K562 (cell line): ENCODE measurements at regions not wholly inside any gene's neighbourhood (a gene's known extent, or its start where the extent isn't known, plus 50 kb on each side); places are given as distances from the start of the nearest gene placed in this dataset.
A peak's percentile ranks its signal among the peaks of the same experiment; 100 is the strongest.

Source experiments
- ATAC-seq: fragments of 200-7000 bp; cut with Tn5 transposase; 3 replicates; pipeline ENCODE4 v1.9.1; 2020; ENCODE audit warnings: moderate library complexity
- BruUV-seq: library from RNA; stranded (reverse); fragments of 400-500 nt; replicated peaks from 2 replicates; lab custom pipeline; 2021; lab: Mats Ljungman, UMichigan
- CTCF ChIA-PET: fragments of 300-600 bp; formaldehyde crosslinking; extraction: SDS; loops from one replicate; lab custom pipeline; 2021; ENCODE audit warnings: low intra/inter-chr PET ratio; lab: Yijun Ruan, JAX
- POLR2A ChIA-PET: fragments of 300-600, 350-650 bp; sonication (Branson Sonifier 250); formaldehyde crosslinking; extraction: SDS; loops from one replicate; lab custom pipeline; 2021; ENCODE audit warnings: antibody characterized with exemption, inconsistent platforms; lab: Yijun Ruan, JAX
- DNase-seq, 4 experiments: peaks; one replicate each; pipeline versions ENCODE4 v3.0.0 to v3.0.0-alpha.2; 2011 to 2018; ENCODE audit warnings: low spot score in 3 of 4, mixed read lengths in 3 of 4; ENCODE audit errors: extremely low read depth in 1 of 4
- FAIRE-seq: peaks from 2 replicates; lab custom pipeline; 2011; peaks lifted over from hg19 to GRCh38; lab: Jason Lieb, UNC
- H2AFZ ChIP-seq: 2 replicates; pipeline ENCODE4 v1.6.0; 2011; ENCODE audit warnings: low read depth, low read length, control low read depth, inconsistent platforms
- H3K27ac ChIP-seq: fragments of 200-600 bp; 3 replicates; pipeline ENCODE4 v1.8.0; 2011; ENCODE audit warnings: low read depth, mild to moderate bottlenecking, control low read depth, inconsistent platforms, low read length, moderate library complexity, mixed read lengths; ENCODE audit errors: extremely low read depth
- H3K27me3 ChIP-seq, 2 experiments: fragments of 300-600 bp in 1 of 2; 2 replicates in 1 of 2; 3 replicates in 1 of 2; pipeline versions ENCODE4 v1.6.0 to v1.8.0; 2011; ENCODE audit warnings: inconsistent platforms in 2 of 2, low read length in 2 of 2, mild to moderate bottlenecking in 1 of 2, mixed read lengths in 1 of 2, moderate library complexity in 1 of 2; ENCODE audit not compliant: control insufficient read depth in 2 of 2, insufficient read depth in 2 of 2
- H3K36me3 ChIP-seq: fragments of 300-600 bp; 3 replicates; pipeline ENCODE4 v1.8.0; 2011; ENCODE audit warnings: mild to moderate bottlenecking, low read length, inconsistent platforms; ENCODE audit not compliant: control insufficient read depth, insufficient read depth
- H3K4me1 ChIP-seq, 2 experiments: fragments of 200-600 bp in 1 of 2; replicated peaks in 1 of 2; 2 replicates in 1 of 2; 3 replicates in 1 of 2; pipeline versions ENCODE4 v1.5.1 to v1.8.0; 2011; ENCODE audit warnings: inconsistent platforms in 2 of 2, low read length in 2 of 2, mild to moderate bottlenecking in 1 of 2, mixed read lengths in 1 of 2, moderate library complexity in 1 of 2; ENCODE audit not compliant: control insufficient read depth in 2 of 2, insufficient read depth in 2 of 2
- H3K4me2 ChIP-seq: 2 replicates; pipeline ENCODE4 v1.6.1; 2011; ENCODE audit warnings: low read length, control low read depth, inconsistent platforms, mixed read lengths; ENCODE audit not compliant: insufficient read depth
- H3K4me3 ChIP-seq: fragments of 200-600 bp; sonication (generic), shearing (Covaris generic); 2 replicates; pipeline ENCODE4 v1.5.1; 2016; ENCODE audit warnings: control low read depth, inconsistent platforms
- H3K79me2 ChIP-seq: fragments of 200-600 bp; 3 replicates; pipeline ENCODE4 v1.8.0; 2011; ENCODE audit warnings: low read length, inconsistent platforms; ENCODE audit not compliant: control insufficient read depth, insufficient read depth
- H3K9ac ChIP-seq, 2 experiments: 2 replicates each; pipeline versions ENCODE4 v1.6.0 to v1.6.1; 2011; ENCODE audit warnings: low read depth in 2 of 2, low read length in 2 of 2, control low read depth in 1 of 2, inconsistent platforms in 1 of 2, mild to moderate bottlenecking in 1 of 2, mixed read lengths in 1 of 2; ENCODE audit not compliant: insufficient read depth in 1 of 2
- H3K9me1 ChIP-seq: one replicate; pipeline ENCODE4 v1.6.0; 2011; ENCODE audit warnings: inconsistent platforms, mild to moderate bottlenecking, low read length, moderate library complexity; ENCODE audit not compliant: control insufficient read depth, insufficient read depth
- H3K9me3 ChIP-seq: replicated peaks from 2 replicates; pipeline ENCODE4 v1.5.1; 2011; ENCODE audit warnings: low read depth, low read length, inconsistent platforms; ENCODE audit not compliant: control insufficient read depth, insufficient read depth
- H4K20me1 ChIP-seq: replicated peaks from 2 replicates; pipeline ENCODE4 v1.6.1; 2011; ENCODE audit warnings: low read length, inconsistent platforms, mixed read lengths; ENCODE audit not compliant: control insufficient read depth, insufficient read depth
- ADNP ChIP-seq: fragments of 200-800 bp; sonication (Bioruptor generic); IDR thresholded peaks from 2 replicates; pipeline ENCODE4 v1.6.1; 2016; ENCODE audit warnings: missing genetic modification characterization, missing compliant biosample characterization
- GATAD2B ChIP-seq: fragments of 450-650 bp; IDR thresholded peaks from 2 replicates; pipeline ENCODE4 v1.6.1; 2017; ENCODE audit warnings: mild to moderate bottlenecking, borderline replicate concordance
- MEIS2 ChIP-seq: fragments of 450-650 bp; IDR thresholded peaks from 2 replicates; pipeline ENCODE4 v1.6.1; 2014; ENCODE audit warnings: mild to moderate bottlenecking; ENCODE audit not compliant: partially characterized antibody
- PCBP2 ChIP-seq: fragments of 200-400 bp; formaldehyde crosslinking; IDR thresholded peaks from 2 replicates; pipeline ENCODE4 v1.6.1; 2018; ENCODE audit warnings: low read length, low read depth, mild to moderate bottlenecking, moderate library complexity; ENCODE audit not compliant: poor library complexity, severe bottlenecking
- ZC3H8 ChIP-seq: fragments of 450-650 bp; IDR thresholded peaks from 2 replicates; pipeline ENCODE4 v1.6.1; 2017
- ZNF184 ChIP-seq: sonication (generic); formaldehyde crosslinking; IDR thresholded peaks from 2 replicates; pipeline ENCODE4 v1.5.0; 2020; ENCODE audit warnings: missing genetic modification reagents
- ZNF263 ChIP-seq: sonication (generic); formaldehyde crosslinking; IDR thresholded peaks from 2 replicates; pipeline ENCODE4 v1.8.0; 2022; ENCODE audit warnings: mild to moderate bottlenecking, missing genetic modification reagents, borderline replicate concordance
- ZNF408 ChIP-seq: fragments of 250-450 bp; sonication (Bioruptor Pico); IDR thresholded peaks from 2 replicates; pipeline ENCODE4 v1.4.0; 2020; ENCODE audit warnings: low read depth, mild to moderate bottlenecking, moderate library complexity
- ZNF431 ChIP-seq: sonication (generic); formaldehyde crosslinking; IDR thresholded peaks from 2 replicates; pipeline ENCODE4 v1.8.0; 2022; ENCODE audit warnings: mild to moderate bottlenecking, missing genetic modification reagents
- ZNF445 ChIP-seq: fragments of 250-450 bp; sonication (Bioruptor Pico); IDR thresholded peaks from 2 replicates; pipeline ENCODE4 v1.4.0; 2020; ENCODE audit warnings: low read depth, mild to moderate bottlenecking, moderate library complexity
- ZNF57 ChIP-seq: fragments of 450-650 bp; formaldehyde crosslinking; IDR thresholded peaks from 2 replicates; pipeline ENCODE4 v1.4.0; 2020; ENCODE audit warnings: mild to moderate bottlenecking, moderate library complexity
- ZNF695 ChIP-seq: fragments of 450-650 bp; formaldehyde crosslinking; IDR thresholded peaks from 2 replicates; pipeline ENCODE4 v1.4.0; 2020; ENCODE audit warnings: mild to moderate bottlenecking, moderate library complexity
- ZNF77 ChIP-seq: fragments of 250-450 bp; sonication (Bioruptor Pico); IDR thresholded peaks from 2 replicates; pipeline ENCODE4 v1.5.0; 2020
- WGBS: fragments of 100-300 bp; shearing (Covaris generic); methylation state at CpG from one replicate; pipeline ENCODE4 v1.1.6; 2016; ENCODE audit warnings: low coverage, mixed read lengths; ENCODE audit not compliant: insufficient coverage; ENCODE audit errors: missing lambda C conversion rate; 5-methylcytosine and 5-hydroxymethylcytosine counted together
- in situ Hi-C: fragments of 300-500 bp; cut with MboI; formaldehyde crosslinking; loops from 4 replicates; pipeline ENCODE4 v1.15.0; 2018; ENCODE audit warnings: inconsistent platforms, mixed read lengths
- intact Hi-C: fragments of 100-400 bp; cut with micrococcal nuclease; formaldehyde crosslinking; loops from 2 replicates; pipeline ENCODE4 v1.14.2; 2022
- TF ChIP-seq, protein P1 (sequence below): fragments of 250-450 bp; sonication (Bioruptor Pico); IDR thresholded peaks from 2 replicates; pipeline ENCODE4 v1.5.0; 2021
- TF ChIP-seq, protein P2 (sequence below): fragments of 150-350 bp; IDR thresholded peaks from 2 replicates; pipeline ENCODE4 v1.6.1; 2014; ENCODE audit warnings: low read depth, mild to moderate bottlenecking, low read length, borderline replicate concordance

DNA sequence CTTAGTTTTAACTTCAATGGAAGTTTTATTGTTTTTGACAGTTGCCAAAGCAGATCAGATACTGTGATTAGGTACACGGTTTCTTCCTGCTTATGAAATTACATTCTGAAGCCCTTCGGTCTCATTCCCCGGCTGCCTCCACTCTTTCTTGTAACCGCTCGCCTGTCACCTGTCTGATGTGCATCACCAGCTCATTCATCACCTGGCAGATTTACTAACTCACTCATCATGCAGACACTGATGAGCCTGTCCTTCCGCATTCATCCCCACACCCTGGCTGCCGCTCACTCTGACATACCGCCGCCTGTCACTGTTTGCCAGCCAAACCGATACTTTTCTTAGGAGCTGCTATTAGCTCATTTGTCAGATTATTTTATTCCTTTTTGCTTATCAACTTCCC, 82.8 kb upstream of the NSMCE3 start:
- in situ Hi-C loops, result no loop called here
- ChIA-PET POLR2A (no interaction called here), CTCF (no interaction called here)
- Histone ChIP-seq H3K27ac (no peak overlapping the region), H2AFZ (no peak overlapping the region), H4K20me1 (no peaks in the 10 kb centered on the region), H3K9ac (no peak overlapping the region), H3K9me3 (no peaks in the 10 kb centered on the region), H3K79me2 (no peaks in the 10 kb centered on the region), H3K4me2 (no peak overlapping the region), H3K36me3 (no peaks in the 10 kb centered on the region), H3K9me1 (no peaks in the 10 kb centered on the region), H3K4me3 (no peak overlapping the region), H3K4me1 (no peaks in the 10 kb centered on the region), H3K27me3 (peaks cover 5 to 19% of the 10 kb centered on the region in 2 experiments; a peak in 4 of 5 replicates)
- FAIRE-seq (no peak), DNase-seq (no peak), ATAC-seq (no peak)
- BruUV-seq, result no TSS peak
- 3% methylated on average over 10 of the region's 10 CpGs for WGBS
- intact Hi-C loops, result no loop called here
- no peak for TF ChIP-seq PCBP2
- no peak for TF ChIP-seq GATAD2B
- peak; percentile 11 for TF ChIP-seq MEIS2
- no peak for TF ChIP-seq ZNF445 (CRISPR knock-in tag)
- no peak for TF ChIP-seq ZNF57 (CRISPR knock-in tag)
- TF ChIP-seq ZNF408 (CRISPR knock-in tag), result no peak
- no peak for TF ChIP-seq ZNF431
- TF ChIP-seq ZC3H8, result no peak

DNA sequence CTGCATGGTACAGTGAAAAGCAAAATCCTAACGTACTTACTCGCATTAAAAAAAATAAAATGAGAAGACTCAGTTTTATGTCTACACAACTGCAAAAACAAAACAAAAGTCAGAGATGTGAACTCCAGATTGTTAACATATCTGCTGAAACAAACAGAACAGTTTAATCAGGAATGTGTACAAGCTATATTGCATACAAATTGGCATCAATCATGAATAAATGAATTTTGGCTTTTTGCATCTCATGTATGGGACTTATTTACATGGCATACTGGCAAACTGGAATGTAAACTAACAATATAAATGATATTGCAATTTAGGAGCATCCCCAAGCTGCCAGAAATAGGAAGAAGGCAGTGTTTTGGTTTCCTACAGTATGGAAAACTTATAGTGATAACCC, 79.6 kb upstream of the NSMCE3 start:
- no peaks in the 10 kb centered on the region for H3K36me3 ChIP-seq
- FAIRE-seq (no peak), ATAC-seq (no peak), DNase-seq (no peak)
- no TSS peak for BruUV-seq
- WGBS, result 5% methylated on average over 2 of the region's 2 CpGs
- H3K4me3 ChIP-seq, result no peak overlapping the region
- no peaks in the 10 kb centered on the region for H3K79me2 ChIP-seq
- no peaks in the 10 kb centered on the region for H3K9me3 ChIP-seq
- no peaks in the 10 kb centered on the region for H3K9me1 ChIP-seq
- no peak overlapping the region for H3K9ac ChIP-seq
- no peak overlapping the region for H3K27ac ChIP-seq
- 0 out of 5 replicates have a peak, but pooled peaks cover 0 to 2% of the 10 kb centered on the region in 2 experiments for H3K4me1 ChIP-seq
- intact Hi-C loops, result no loop called here
- POLR2A ChIA-PET, result no interaction called here
- H3K4me2 ChIP-seq, result no peak overlapping the region
- in situ Hi-C loops, result no loop called here
- no peaks in the 10 kb centered on the region for H4K20me1 ChIP-seq
- no peak overlapping the region for H2AFZ ChIP-seq
- peaks cover 5 to 29% of the 10 kb centered on the region in 2 experiments; a peak in 4 of 5 replicates for H3K27me3 ChIP-seq
- CTCF ChIA-PET, result no interaction called here
- TF ChIP-seq ZNF77, result no peak
- TF ChIP-seq, protein P1, sequence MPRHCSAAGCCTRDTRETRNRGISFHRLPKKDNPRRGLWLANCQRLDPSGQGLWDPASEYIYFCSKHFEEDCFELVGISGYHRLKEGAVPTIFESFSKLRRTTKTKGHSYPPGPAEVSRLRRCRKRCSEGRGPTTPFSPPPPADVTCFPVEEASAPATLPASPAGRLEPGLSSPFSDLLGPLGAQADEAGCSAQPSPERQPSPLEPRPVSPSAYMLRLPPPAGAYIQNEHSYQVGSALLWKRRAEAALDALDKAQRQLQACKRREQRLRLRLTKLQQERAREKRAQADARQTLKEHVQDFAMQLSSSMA (CRISPR knock-in tag), result no peak
- TF ChIP-seq ZNF695 (CRISPR knock-in tag), result no peak
- no peak for TF ChIP-seq ADNP
- TF ChIP-seq ZNF263 (CRISPR knock-in tag), result no peak
- TF ChIP-seq, protein P2, sequence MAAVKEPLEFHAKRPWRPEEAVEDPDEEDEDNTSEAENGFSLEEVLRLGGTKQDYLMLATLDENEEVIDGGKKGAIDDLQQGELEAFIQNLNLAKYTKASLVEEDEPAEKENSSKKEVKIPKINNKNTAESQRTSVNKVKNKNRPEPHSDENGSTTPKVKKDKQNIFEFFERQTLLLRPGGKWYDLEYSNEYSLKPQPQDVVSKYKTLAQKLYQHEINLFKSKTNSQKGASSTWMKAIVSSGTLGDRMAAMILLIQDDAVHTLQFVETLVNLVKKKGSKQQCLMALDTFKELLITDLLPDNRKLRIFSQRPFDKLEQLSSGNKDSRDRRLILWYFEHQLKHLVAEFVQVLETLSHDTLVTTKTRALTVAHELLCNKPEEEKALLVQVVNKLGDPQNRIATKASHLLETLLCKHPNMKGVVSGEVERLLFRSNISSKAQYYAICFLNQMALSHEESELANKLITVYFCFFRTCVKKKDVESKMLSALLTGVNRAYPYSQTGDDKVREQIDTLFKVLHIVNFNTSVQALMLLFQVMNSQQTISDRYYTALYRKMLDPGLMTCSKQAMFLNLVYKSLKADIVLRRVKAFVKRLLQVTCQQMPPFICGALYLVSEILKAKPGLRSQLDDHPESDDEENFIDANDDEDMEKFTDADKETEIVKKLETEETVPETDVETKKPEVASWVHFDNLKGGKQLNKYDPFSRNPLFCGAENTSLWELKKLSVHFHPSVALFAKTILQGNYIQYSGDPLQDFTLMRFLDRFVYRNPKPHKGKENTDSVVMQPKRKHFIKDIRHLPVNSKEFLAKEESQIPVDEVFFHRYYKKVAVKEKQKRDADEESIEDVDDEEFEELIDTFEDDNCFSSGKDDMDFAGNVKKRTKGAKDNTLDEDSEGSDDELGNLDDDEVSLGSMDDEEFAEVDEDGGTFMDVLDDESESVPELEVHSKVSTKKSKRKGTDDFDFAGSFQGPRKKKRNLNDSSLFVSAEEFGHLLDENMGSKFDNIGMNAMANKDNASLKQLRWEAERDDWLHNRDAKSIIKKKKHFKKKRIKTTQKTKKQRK, result no peak
- TF ChIP-seq ZNF184 (CRISPR knock-in tag), result no peak
